ENCODE measurements at regions not wholly inside any gene's neighbourhood (a gene's known extent, or its start where the extent isn't known, plus 50 kb on each side); places are given as distances from the start of the nearest gene placed in this dataset.

- no peak overlapping the region for H3K27ac ChIP-seq (ENCODE audit: low read depth, low read length)
- H3K9ac ChIP-seq (ENCODE audit: low read length): no peak overlapping the region
- H3K4me3 ChIP-seq (ENCODE audit: low read length): no peak overlapping the region
- peaks cover 11% of the 10 kb centered on the region for H3K4me1 ChIP-seq (ENCODE audit: control insufficient read depth, insufficient read depth, low read length)
- H3K36me3 ChIP-seq (ENCODE audit: control insufficient read depth, insufficient read depth, low read length): no peaks in the 10 kb centered on the region
- no peaks in the 10 kb centered on the region for H3K27me3 ChIP-seq (ENCODE audit: control insufficient read depth, insufficient read depth, low read length)
Observed at GRCh38 chr19:46911456-46911855, 50.7 kb downstream of the ARHGAP35 start.

GRCh38 chr19:46913198-46913851 lies 52.5 kb downstream of the ARHGAP35 start:
- Histone ChIP-seq H3K36me3 (ENCODE audit: control insufficient read depth, insufficient read depth, low read length) (no peaks in the 10 kb centered on the region), H3K4me1 (ENCODE audit: control insufficient read depth, insufficient read depth, low read length) (peaks cover 9% of the 10 kb centered on the region), H3K9ac (ENCODE audit: low read length) (no peak overlapping the region), H3K4me3 (ENCODE audit: low read length) (peak overlapping the region; percentile 20), H3K27ac (ENCODE audit: low read depth, low read length) (peak overlapping the region; percentile 37), H3K27me3 (ENCODE audit: control insufficient read depth, insufficient read depth, low read length) (no peaks in the 10 kb centered on the region)

- Histone ChIP-seq H3K27me3 (ENCODE audit: control insufficient read depth, insufficient read depth, low read length) (no peaks in the 10 kb centered on the region), H3K36me3 (ENCODE audit: control insufficient read depth, insufficient read depth, low read length) (peaks cover 5% of the 10 kb centered on the region), H3K4me1 (ENCODE audit: control insufficient read depth, insufficient read depth, low read length) (peaks cover 9% of the 10 kb centered on the region), H3K27ac (ENCODE audit: low read depth, low read length) (peak overlapping the region; percentile 3), H3K9ac (ENCODE audit: low read length) (no peak overlapping the region), H3K4me3 (ENCODE audit: low read length) (no peak overlapping the region)
Observed at GRCh38 chr19:46913852-46914430, 53.1 kb downstream of the ARHGAP35 start.

- H3K27me3 ChIP-seq (ENCODE audit: control insufficient read depth, insufficient read depth, low read length): no peaks in the 10 kb centered on the region
- peaks cover 9% of the 10 kb centered on the region for H3K4me1 ChIP-seq (ENCODE audit: control insufficient read depth, insufficient read depth, low read length)
- H3K27ac ChIP-seq (ENCODE audit: low read depth, low read length): peak overlapping the region; percentile 21
- no peak overlapping the region for H3K4me3 ChIP-seq (ENCODE audit: low read length)
- H3K9ac ChIP-seq (ENCODE audit: low read length): no peak overlapping the region
- peaks cover 12% of the 10 kb centered on the region for H3K36me3 ChIP-seq (ENCODE audit: control insufficient read depth, insufficient read depth, low read length)
Observed at GRCh38 chr19:46915386-46915785, 54.6 kb downstream of the ARHGAP35 start.

- H3K27me3 ChIP-seq (ENCODE audit: control insufficient read depth, insufficient read depth, low read length): no peaks in the 10 kb centered on the region
- no peak overlapping the region for H3K27ac ChIP-seq (ENCODE audit: low read depth, low read length)
- H3K4me3 ChIP-seq (ENCODE audit: low read length): no peak overlapping the region
- H3K4me1 ChIP-seq (ENCODE audit: control insufficient read depth, insufficient read depth, low read length): peaks cover 9% of the 10 kb centered on the region
- peaks cover 19% of the 10 kb centered on the region for H3K36me3 ChIP-seq (ENCODE audit: control insufficient read depth, insufficient read depth, low read length)
- H3K9ac ChIP-seq (ENCODE audit: low read length): no peak overlapping the region
Observed at GRCh38 chr19:46917002-46917401, 56.2 kb downstream of the ARHGAP35 start.

- Histone ChIP-seq H3K27ac (ENCODE audit: low read depth, low read length) (no peak overlapping the region), H3K4me1 (ENCODE audit: control insufficient read depth, insufficient read depth, low read length) (peaks cover 3% of the 10 kb centered on the region), H3K9ac (ENCODE audit: low read length) (no peak overlapping the region), H3K4me3 (ENCODE audit: low read length) (no peak overlapping the region), H3K27me3 (ENCODE audit: control insufficient read depth, insufficient read depth, low read length) (no peaks in the 10 kb centered on the region), H3K36me3 (ENCODE audit: control insufficient read depth, insufficient read depth, low read length) (peaks cover 19% of the 10 kb centered on the region)
Observed at GRCh38 chr19:46919324-46919723, 58.5 kb downstream of the ARHGAP35 start.

- Histone ChIP-seq H3K27ac (ENCODE audit: low read depth, low read length) (no peak overlapping the region), H3K36me3 (ENCODE audit: control insufficient read depth, insufficient read depth, low read length) (peaks cover 19% of the 10 kb centered on the region), H3K4me3 (ENCODE audit: low read length) (no peak overlapping the region), H3K4me1 (ENCODE audit: control insufficient read depth, insufficient read depth, low read length) (peaks cover 9% of the 10 kb centered on the region), H3K27me3 (ENCODE audit: control insufficient read depth, insufficient read depth, low read length) (no peaks in the 10 kb centered on the region), H3K9ac (ENCODE audit: low read length) (no peak overlapping the region)
Observed at GRCh38 chr19:46920362-46920761, 59.6 kb downstream of the ARHGAP35 start.

GRCh38 chr19:46921071-46921470 lies 60.3 kb downstream of the ARHGAP35 start:
- peaks cover 19% of the 10 kb centered on the region for H3K36me3 ChIP-seq (ENCODE audit: control insufficient read depth, insufficient read depth, low read length)
- H3K4me1 ChIP-seq (ENCODE audit: control insufficient read depth, insufficient read depth, low read length): peaks cover 13% of the 10 kb centered on the region
- H3K27me3 ChIP-seq (ENCODE audit: control insufficient read depth, insufficient read depth, low read length): no peaks in the 10 kb centered on the region
- H3K9ac ChIP-seq (ENCODE audit: low read length): no peak overlapping the region
- no peak overlapping the region for H3K4me3 ChIP-seq (ENCODE audit: low read length)
- H3K27ac ChIP-seq (ENCODE audit: low read depth, low read length): no peak overlapping the region

- peaks cover 19% of the 10 kb centered on the region for H3K36me3 ChIP-seq (ENCODE audit: control insufficient read depth, insufficient read depth, low read length)
- H3K27me3 ChIP-seq (ENCODE audit: control insufficient read depth, insufficient read depth, low read length): no peaks in the 10 kb centered on the region
- H3K27ac ChIP-seq (ENCODE audit: low read depth, low read length): no peak overlapping the region
- no peak overlapping the region for H3K4me3 ChIP-seq (ENCODE audit: low read length)
- H3K9ac ChIP-seq (ENCODE audit: low read length): no peak overlapping the region
- H3K4me1 ChIP-seq (ENCODE audit: control insufficient read depth, insufficient read depth, low read length): peaks cover 13% of the 10 kb centered on the region
Observed at GRCh38 chr19:46922465-46922864, 61.7 kb downstream of the ARHGAP35 start.

- Histone ChIP-seq H3K4me1 (ENCODE audit: control insufficient read depth, insufficient read depth, low read length) (peaks cover 18% of the 10 kb centered on the region), H3K9ac (ENCODE audit: low read length) (no peak overlapping the region), H3K27ac (ENCODE audit: low read depth, low read length) (no peak overlapping the region), H3K36me3 (ENCODE audit: control insufficient read depth, insufficient read depth, low read length) (peaks cover 7% of the 10 kb centered on the region), H3K27me3 (ENCODE audit: control insufficient read depth, insufficient read depth, low read length) (no peaks in the 10 kb centered on the region), H3K4me3 (ENCODE audit: low read length) (peak overlapping the region; percentile 33)
Observed at GRCh38 chr19:46924874-46925547, 64.2 kb downstream of the ARHGAP35 start.

GRCh38 chr19:46925548-46925950 lies 64.8 kb downstream of the ARHGAP35 start:
- Histone ChIP-seq H3K4me3 (ENCODE audit: low read length) (peak overlapping the region; percentile 33), H3K36me3 (ENCODE audit: control insufficient read depth, insufficient read depth, low read length) (peaks cover 7% of the 10 kb centered on the region), H3K27ac (ENCODE audit: low read depth, low read length) (no peak overlapping the region), H3K27me3 (ENCODE audit: control insufficient read depth, insufficient read depth, low read length) (no peaks in the 10 kb centered on the region), H3K9ac (ENCODE audit: low read length) (no peak overlapping the region), H3K4me1 (ENCODE audit: control insufficient read depth, insufficient read depth, low read length) (peaks cover 18% of the 10 kb centered on the region)

- Histone ChIP-seq H3K4me3 (ENCODE audit: low read length) (no peak overlapping the region), H3K36me3 (ENCODE audit: control insufficient read depth, insufficient read depth, low read length) (peaks cover 3% of the 10 kb centered on the region), H3K27me3 (ENCODE audit: control insufficient read depth, insufficient read depth, low read length) (no peaks in the 10 kb centered on the region), H3K9ac (ENCODE audit: low read length) (no peak overlapping the region), H3K4me1 (ENCODE audit: control insufficient read depth, insufficient read depth, low read length) (peaks cover 18% of the 10 kb centered on the region), H3K27ac (ENCODE audit: low read depth, low read length) (no peak overlapping the region)
Observed at GRCh38 chr19:46926170-46927071, 65.6 kb downstream of the ARHGAP35 start.

All from rectal smooth muscle tissue (tissue), 1 donor.